BE2C (cell line): ENCODE measurements at regions not wholly inside any gene's neighbourhood (a gene's known extent, or its start where the extent isn't known, plus 50 kb on each side); places are given as distances from the start of the nearest gene placed in this dataset.

Source experiments
- DNase-seq: peaks from one replicate; pipeline ENCODE4 v3.0.0-alpha.2; 2020
- H3K27me3 ChIP-seq: fragments of 250-450 bp; sonication (Bioruptor Pico); 2 replicates; pipeline ENCODE4 v1.5.1; 2020; ENCODE audit warnings: mild to moderate bottlenecking
- H3K36me3 ChIP-seq: fragments of 250-450 bp; sonication (Bioruptor Pico); 2 replicates; pipeline ENCODE4 v1.5.1; 2020; ENCODE audit warnings: mild to moderate bottlenecking
- H3K4me1 ChIP-seq: fragments of 250-450 bp; sonication (Bioruptor Pico); 2 replicates; pipeline ENCODE4 v1.5.1; 2020
- H3K4me3 ChIP-seq: 2 replicates; pipeline ENCODE4 v1.5.1; 2011; ENCODE audit warnings: low read depth, low read length
- H3K9me3 ChIP-seq: fragments of 250-450 bp; sonication (Bioruptor Pico); 2 replicates; pipeline ENCODE4 v1.5.1; 2020
- TF ChIP-seq, protein P1 (sequence below): IDR thresholded peaks from 2 replicates; pipeline ENCODE4 v1.5.1; 2012; ENCODE audit warnings: mild to moderate bottlenecking, low read depth, low read length

- Histone ChIP-seq H3K4me1 (no peaks in the 10 kb centered on the region), H3K9me3 (no peaks in the 10 kb centered on the region), H3K4me3 (no peak overlapping the region), H3K36me3 (no peaks in the 10 kb centered on the region), H3K27me3 (no peaks in the 10 kb centered on the region)
- TF ChIP-seq, protein P1, sequence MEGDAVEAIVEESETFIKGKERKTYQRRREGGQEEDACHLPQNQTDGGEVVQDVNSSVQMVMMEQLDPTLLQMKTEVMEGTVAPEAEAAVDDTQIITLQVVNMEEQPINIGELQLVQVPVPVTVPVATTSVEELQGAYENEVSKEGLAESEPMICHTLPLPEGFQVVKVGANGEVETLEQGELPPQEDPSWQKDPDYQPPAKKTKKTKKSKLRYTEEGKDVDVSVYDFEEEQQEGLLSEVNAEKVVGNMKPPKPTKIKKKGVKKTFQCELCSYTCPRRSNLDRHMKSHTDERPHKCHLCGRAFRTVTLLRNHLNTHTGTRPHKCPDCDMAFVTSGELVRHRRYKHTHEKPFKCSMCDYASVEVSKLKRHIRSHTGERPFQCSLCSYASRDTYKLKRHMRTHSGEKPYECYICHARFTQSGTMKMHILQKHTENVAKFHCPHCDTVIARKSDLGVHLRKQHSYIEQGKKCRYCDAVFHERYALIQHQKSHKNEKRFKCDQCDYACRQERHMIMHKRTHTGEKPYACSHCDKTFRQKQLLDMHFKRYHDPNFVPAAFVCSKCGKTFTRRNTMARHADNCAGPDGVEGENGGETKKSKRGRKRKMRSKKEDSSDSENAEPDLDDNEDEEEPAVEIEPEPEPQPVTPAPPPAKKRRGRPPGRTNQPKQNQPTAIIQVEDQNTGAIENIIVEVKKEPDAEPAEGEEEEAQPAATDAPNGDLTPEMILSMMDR, result no peak
- no peak for DNase-seq
Measured at GRCh38 chr14:49314737-49315136, 271.4 kb downstream of the RPS29 start.

DNA sequence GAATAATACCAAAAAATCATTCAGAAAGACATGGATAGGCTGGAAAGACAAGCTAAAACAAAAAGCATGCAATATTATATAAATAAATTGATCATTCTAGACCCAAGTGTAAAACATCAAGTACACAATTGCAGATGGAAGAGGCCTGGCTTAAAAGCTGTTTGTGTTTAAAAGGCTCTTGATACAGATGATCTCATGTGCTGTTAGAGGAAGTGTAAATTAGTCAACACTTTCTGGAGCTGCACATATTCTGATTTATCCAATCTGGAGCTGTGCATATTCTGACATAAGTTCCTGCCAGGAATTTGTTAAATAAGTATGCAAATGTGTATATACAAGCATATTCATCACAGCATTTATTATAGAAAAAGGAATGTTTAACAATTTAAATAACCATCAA, 273.1 kb downstream of the RPS29 start:
- TF ChIP-seq, protein P1, result no peak
- Histone ChIP-seq H3K4me1 (no peaks in the 10 kb centered on the region), H3K36me3 (no peaks in the 10 kb centered on the region), H3K27me3 (no peaks in the 10 kb centered on the region), H3K9me3 (no peaks in the 10 kb centered on the region), H3K4me3 (no peak overlapping the region)
- DNase-seq, result no peak

- TF ChIP-seq, protein P1, result no peak
Measured at GRCh38 chr14:49310298-49310697, 275.9 kb downstream of the RPS29 start.

GRCh38 chr14:49306152-49306751, 279.9 kb downstream of the RPS29 start:
- H3K9me3 ChIP-seq, result no peaks in the 10 kb centered on the region
- no peak overlapping the region for H3K4me3 ChIP-seq
- no peak for DNase-seq
- no peaks in the 10 kb centered on the region for H3K4me1 ChIP-seq
- no peaks in the 10 kb centered on the region for H3K27me3 ChIP-seq
- no peaks in the 10 kb centered on the region for H3K36me3 ChIP-seq
- TF ChIP-seq, protein P1, result peak; percentile 54

More at GRCh38 chr14:49310298-49310697, 275.9 kb downstream of the RPS29 start:
- H3K36me3 ChIP-seq, result no peaks in the 10 kb centered on the region
- DNase-seq, result no peak
- H3K9me3 ChIP-seq, result no peaks in the 10 kb centered on the region
- no peaks in the 10 kb centered on the region for H3K27me3 ChIP-seq
- H3K4me1 ChIP-seq, result no peaks in the 10 kb centered on the region
- no peak overlapping the region for H3K4me3 ChIP-seq

- Histone ChIP-seq H3K4me3 (no peak overlapping the region), H3K36me3 (no peaks in the 10 kb centered on the region), H3K4me1 (no peaks in the 10 kb centered on the region), H3K9me3 (no peaks in the 10 kb centered on the region), H3K27me3 (no peaks in the 10 kb centered on the region)
- no peak for DNase-seq
- TF ChIP-seq, protein P1, result no peak
Measured at GRCh38 chr14:49303946-49304516, 282.1 kb downstream of the RPS29 start.

DNA sequence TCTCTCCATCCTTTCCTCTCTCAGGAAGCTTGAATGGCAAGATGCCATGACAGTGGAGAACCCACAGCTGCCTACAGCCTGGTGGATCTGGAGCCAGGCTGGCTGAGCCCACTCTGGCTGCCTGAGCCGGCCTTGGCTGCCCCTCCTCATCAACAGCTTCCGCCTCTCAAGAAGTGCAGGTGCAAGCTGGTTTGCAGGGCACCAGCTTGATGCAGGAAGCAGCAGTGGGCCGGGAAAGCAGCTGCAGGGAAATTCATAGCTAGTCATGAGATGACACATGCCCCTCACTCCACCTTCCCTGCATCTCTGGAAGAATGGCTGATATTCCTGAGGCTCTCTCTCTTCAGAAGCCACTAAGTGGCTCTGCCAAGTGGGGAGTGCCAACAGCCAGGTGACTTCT, 289.1 kb downstream of the RPS29 start:
- TF ChIP-seq, protein P1, result no peak

More for the DNA sequence above, 289.1 kb downstream of the RPS29 start:
- Histone ChIP-seq H3K9me3 (no peaks in the 10 kb centered on the region), H3K27me3 (no peaks in the 10 kb centered on the region), H3K36me3 (no peaks in the 10 kb centered on the region), H3K4me1 (no peaks in the 10 kb centered on the region), H3K4me3 (no peak overlapping the region)
- DNase-seq, result no peak
